Transverse colon (tissue), 4 donors: ENCODE measurements at regions not wholly inside any gene's neighbourhood (a gene's known extent, or its start where the extent isn't known, plus 50 kb on each side); places are given as distances from the start of the nearest gene placed in this dataset.
A peak's percentile ranks its signal among the peaks of the same experiment; 100 is the strongest.

ENCODE experiments used
- DNase-seq: peaks from one replicate; pipeline ENCODE4 v3.0.0-alpha.2; 2019
- H3K27ac ChIP-seq, 4 donors: fragments of 200-600 bp; sonication (generic); 2 replicates each; pipeline ENCODE4 v1.5.1; 2016 to 2018; ENCODE audit warnings: inconsistent platforms in 4 of 4
- H3K27me3 ChIP-seq: fragments of 200-600 bp; sonication (generic); 2 replicates; pipeline ENCODE4 v1.5.1; 2017; ENCODE audit warnings: inconsistent platforms
- H3K36me3 ChIP-seq, 4 donors: fragments of 200-600 bp; sonication (generic); 2 replicates each; pipeline ENCODE4 v1.5.1; 2017 to 2019; ENCODE audit warnings: inconsistent platforms in 4 of 4
- H3K4me1 ChIP-seq, 4 donors: fragments of 200-600 bp; sonication (generic); 2 replicates each; pipeline ENCODE4 v1.5.1; 2017 to 2020; ENCODE audit warnings: inconsistent platforms in 4 of 4
- H3K4me3 ChIP-seq, 4 donors: fragments of 200-600 bp; sonication (generic); 1 replicate in 1 of 4; 2 replicates in 3 of 4; pipeline versions ENCODE4 v1.5.1 to v1.6.1; 2017 to 2019; ENCODE audit warnings: inconsistent platforms in 4 of 4
- H3K9me3 ChIP-seq, 2 donors: fragments of 200-600 bp; sonication (generic); 2 replicates each; pipeline ENCODE4 v1.5.1; 2017 to 2019; ENCODE audit warnings: inconsistent platforms in 2 of 2
- CTCF ChIP-seq, 5 experiments: fragments of 200-600 bp in 3 of 5; fragments of 450-650 bp in 2 of 5; sonication (generic) in 3 of 5; IDR thresholded peaks; 1 replicate in 2 of 5; 2 replicates in 3 of 5; pipeline ENCODE4 v1.5.1; 2016 to 2017; ENCODE audit warnings: antibody characterized with exemption in 5 of 5, inconsistent platforms in 3 of 5, mild to moderate bottlenecking in 2 of 5, moderate library complexity in 1 of 5
- EP300 ChIP-seq: sonication (generic); formaldehyde crosslinking; IDR thresholded peaks from one replicate; pipeline ENCODE4 v1.6.1; 2017; ENCODE audit warnings: antibody characterized with exemption, low read depth
- POLR2A ChIP-seq: fragments of 450-650 bp; IDR thresholded peaks from one replicate; pipeline ENCODE4 v1.6.1; 2016; ENCODE audit warnings: antibody characterized with exemption, mild to moderate bottlenecking, moderate library complexity
- POLR2AphosphoS5 ChIP-seq, 3 donors: sonication (generic); formaldehyde crosslinking; IDR thresholded peaks; one replicate each; pipeline ENCODE4 v1.6.1; 2016; ENCODE audit warnings: antibody characterized with exemption in 3 of 3
- WGBS, 2 donors: methylation state at CpG; one replicate each; pipeline ENCODE4 v1.1.5; 2018; ENCODE audit warnings: low coverage in 1 of 2; 5-methylcytosine and 5-hydroxymethylcytosine counted together
- in situ Hi-C, 4 donors: fragments of 200-750 bp; cut with MboI; loops; one replicate each; pipeline versions ENCODE4 v1.15.0 to v1.15.1; 2017; ENCODE audit warnings: low sequenced_read_pairs in 3 of 4, low pct_ligation_motif_present in 1 of 4, low pct_unique_long_range_greater_than_20kb in 1 of 4
- intact Hi-C: fragments of 100-400 bp; cut with DNase I; formaldehyde crosslinking; loops from one replicate; pipeline ENCODE4 v1.15.1; 2023; ENCODE audit warnings: low total_unique reads

DNA sequence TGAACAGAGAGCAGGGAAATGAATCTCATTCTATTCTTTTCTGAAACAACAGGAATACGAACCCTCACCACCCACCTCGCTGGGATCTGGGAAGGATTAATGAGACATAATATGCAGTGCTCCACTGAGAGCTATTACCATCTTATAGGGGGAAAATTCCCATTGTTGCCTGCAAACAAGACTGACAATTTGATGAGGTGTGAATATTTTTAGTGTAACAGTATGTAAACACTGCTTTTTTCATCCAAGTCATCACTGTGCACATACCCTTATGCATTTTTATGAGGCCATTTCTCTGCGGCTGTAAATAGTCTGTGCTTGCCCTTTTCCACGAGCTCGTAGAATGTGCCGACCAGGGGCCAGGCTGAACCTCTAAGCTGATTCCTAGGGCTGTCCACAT is 285.6 kb upstream of the CPEB2 start:
- H3K27ac ChIP-seq, result no peak overlapping the region
- no peak for DNase-seq
- H3K4me1 ChIP-seq, result no peaks in the 10 kb centered on the region
- intact Hi-C loops, result no loop called here
- 50 to 59% methylated on average over 3 to 6 of the region's 6 CpGs for WGBS, 2 donors
- H3K27me3 ChIP-seq, result no peaks in the 10 kb centered on the region
- in situ Hi-C loops, result no loop called here
- no peak for TF ChIP-seq POLR2AphosphoS5 (IDR thresholded peaks at IDR 0.05)
- no peak for TF ChIP-seq CTCF (IDR thresholded peaks at IDR 0.05)
- TF ChIP-seq POLR2A, result no peak
- no peak for TF ChIP-seq EP300
- H3K4me3 ChIP-seq, result no peak overlapping the region
- no peaks in the 10 kb centered on the region for H3K9me3 ChIP-seq
- H3K36me3 ChIP-seq, result no peaks in the 10 kb centered on the region

GRCh38 chr4:14719053-14719452 is 283.2 kb upstream of the CPEB2 start:
- no peak for DNase-seq
- Histone ChIP-seq H3K9me3 (no peaks in the 10 kb centered on the region), H3K27ac (no peak overlapping the region), H3K4me1 (no peaks in the 10 kb centered on the region), H3K27me3 (no peaks in the 10 kb centered on the region), H3K36me3 (no peaks in the 10 kb centered on the region), H3K4me3 (no peak overlapping the region)
- TF ChIP-seq EP300, result no peak
- TF ChIP-seq CTCF (IDR thresholded peaks at IDR 0.05), result no peak
- TF ChIP-seq POLR2A, result no peak
- no peak for TF ChIP-seq POLR2AphosphoS5 (IDR thresholded peaks at IDR 0.05)
- WGBS, 2 donors, result 54% methylated on average over 3 of the region's 3 CpGs; no CpG with 5 or more reads in 1 of the 2 donors
- in situ Hi-C loops, result no loop called here
- intact Hi-C loops, result no loop called here

DNA sequence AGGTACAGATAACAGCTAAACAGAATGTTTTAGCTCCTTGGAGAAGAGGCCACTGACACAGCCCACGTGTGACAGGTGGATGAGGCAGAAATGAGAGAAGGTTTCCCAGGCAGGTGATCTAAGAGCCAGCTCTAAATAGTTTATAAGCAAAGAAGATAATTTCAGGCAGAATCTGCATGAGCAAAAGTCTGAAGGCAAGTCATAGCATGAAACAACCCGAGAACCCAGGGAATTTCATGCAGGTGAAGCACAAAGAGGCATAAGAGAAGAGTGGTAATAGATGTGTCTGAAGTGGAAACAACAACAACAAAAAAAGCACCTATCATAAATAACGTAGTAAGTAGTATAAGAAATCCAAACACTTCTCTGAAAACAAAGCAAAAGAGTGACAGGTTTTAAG is 275.8 kb upstream of the CPEB2 start:
- whole genome bisulfite sequencing, 2 donors, result 62 to 63% methylated on average over 2 to 3 of the region's 3 CpGs
- Histone ChIP-seq H3K27ac (no peak overlapping the region), H3K4me1 (no peaks in the 10 kb centered on the region), H3K4me3 (no peak overlapping the region), H3K27me3 (no peaks in the 10 kb centered on the region), H3K36me3 (no peaks in the 10 kb centered on the region), H3K9me3 (no peaks in the 10 kb centered on the region)
- no peak for DNase-seq
- TF ChIP-seq POLR2A, result no peak
- no peak for TF ChIP-seq EP300
- no peak for TF ChIP-seq CTCF (IDR thresholded peaks at IDR 0.05)
- TF ChIP-seq POLR2AphosphoS5 (IDR thresholded peaks at IDR 0.05), result no peak
- intact Hi-C loops, result no loop called here
- in situ Hi-C loops, result no loop called here

- in situ Hi-C loops (no loop called here), intact Hi-C loops (no loop called here)
- Histone ChIP-seq H3K36me3 (no peaks in the 10 kb centered on the region), H3K4me1 (no peaks in the 10 kb centered on the region), H3K27ac (no peak overlapping the region), H3K27me3 (no peaks in the 10 kb centered on the region), H3K9me3 (no peaks in the 10 kb centered on the region), H3K4me3 (no peak overlapping the region)
- DNase-seq, result peak; percentile 19
- 53 to 67% methylated on average over 4 of the region's 4 CpGs for WGBS, 2 donors
- TF ChIP-seq POLR2A (no peak), EP300 (no peak), CTCF (IDR thresholded peaks at IDR 0.05) (no peak), POLR2AphosphoS5 (IDR thresholded peaks at IDR 0.05) (no peak)
Measured at GRCh38 chr4:14726877-14727361, 275.4 kb upstream of the CPEB2 start.
